GM12892 (cell line): ENCODE measurements at regions not wholly inside any gene's neighbourhood (a gene's known extent, or its start where the extent isn't known, plus 50 kb on each side); places are given as distances from the start of the nearest gene placed in this dataset.

ENCODE experiments used
- POLR2AphosphoS5 ChIP-seq: IDR thresholded peaks from 2 replicates; pipeline ENCODE4 v1.6.1; 2011; ENCODE audit warnings: low read depth, low read length, control low read depth
- TAF1 ChIP-seq: IDR thresholded peaks from 2 replicates; pipeline ENCODE4 v1.6.1; 2011; ENCODE audit warnings: low read depth, mild to moderate bottlenecking, control low read depth, low read length, borderline replicate concordance

DNA sequence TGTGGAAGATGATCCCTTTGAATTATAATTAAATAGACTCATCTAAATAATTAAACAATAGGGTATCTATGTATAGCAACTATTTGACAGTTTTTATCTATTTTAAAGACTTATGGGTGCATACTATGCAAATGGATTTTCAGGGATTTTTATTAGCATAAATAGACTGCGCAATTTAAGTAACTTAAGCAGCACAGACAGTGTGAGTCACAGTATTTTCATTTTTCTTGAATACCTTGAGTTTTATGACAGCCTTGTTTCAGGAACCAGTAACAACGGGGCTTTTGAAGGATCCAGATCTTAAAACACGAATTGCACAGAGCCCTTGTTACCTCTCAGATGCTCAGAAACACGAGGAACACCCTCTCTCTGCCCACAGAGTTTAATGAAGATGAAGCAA lies 175.5 kb upstream of the CD96 start:
- TF ChIP-seq POLR2AphosphoS5, result no peak
- no peak for TF ChIP-seq TAF1
